Activated CD4-positive, alpha-beta T cell treated with anti-CD3 and anti-CD28 coated beads, Interleukin-2, Interleukin-6, amounts not matched to agents 100 ng/mL and 50 ng/mL, durations not matched to agents 16 hours and 8 hours (primary cell): ENCODE measurements at regions not wholly inside any gene's neighbourhood (a gene's known extent, or its start where the extent isn't known, plus 50 kb on each side); places are given as distances from the start of the nearest gene placed in this dataset.
"Not testable (repeated sequence)": the region's sequence is repeated elsewhere in the genome, so short reads cannot be mapped to it uniquely, and the experiment has no call there.

Experiments
- DNase-seq: peaks from one replicate; pipeline ENCODE4 v3.0.0-alpha.2; 2020

GRCh38 chr3:73186741-73187140 is 125.3 kb downstream of the EBLN2 start:
- DNase-seq = no peak

GRCh38 chr3:73187328-73187727 is 125.9 kb downstream of the EBLN2 start:
- DNase-seq = no peak

GRCh38 chr3:73188707-73189106 is 127.2 kb downstream of the EBLN2 start:
- no peak for DNase-seq

GRCh38 chr3:73192036-73192738 is 130.7 kb downstream of the EBLN2 start:
- DNase-seq = peak; percentile 0

GRCh38 chr3:73193943-73194342 is 132.5 kb downstream of the EBLN2 start:
- DNase-seq = not testable (repeated sequence)

GRCh38 chr3:73197187-73197586 is 135.7 kb downstream of the EBLN2 start:
- DNase-seq = no peak

GRCh38 chr3:73203101-73203500 is 141.6 kb downstream of the EBLN2 start:
- no peak for DNase-seq

- DNase-seq = no peak
Observed at GRCh38 chr3:73203633-73204032, 142.2 kb downstream of the EBLN2 start.

DNA sequence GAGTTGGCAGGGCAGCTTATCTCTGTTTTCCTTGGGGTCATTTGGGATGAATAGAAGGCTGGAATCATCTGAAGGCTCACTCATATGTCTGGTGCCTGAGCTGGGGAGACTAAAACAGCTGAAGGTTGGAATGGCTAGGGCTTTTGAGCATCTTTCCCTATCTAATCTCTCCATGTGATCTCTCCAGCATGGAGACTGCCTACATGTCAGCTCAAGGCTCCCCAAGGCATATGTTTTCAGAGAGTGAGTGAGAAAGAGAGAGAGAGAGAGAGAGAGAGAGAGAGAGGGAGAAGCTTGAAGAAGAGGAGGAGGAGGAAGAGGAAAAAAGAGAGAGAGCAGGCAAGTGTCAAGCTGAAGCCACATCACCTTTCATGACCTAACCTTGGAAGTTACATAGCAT is 143.4 kb downstream of the EBLN2 start:
- no peak for DNase-seq

GRCh38 chr3:73206030-73206429 is 144.6 kb downstream of the EBLN2 start:
- DNase-seq = no peak

GRCh38 chr3:73207946-73208440 is 146.5 kb downstream of the EBLN2 start:
- no peak for DNase-seq

- DNase-seq = no peak
Observed at GRCh38 chr3:73210759-73211158, 149.3 kb downstream of the EBLN2 start.

- no peak for DNase-seq
Observed at GRCh38 chr3:73212683-73213082, 151.2 kb downstream of the EBLN2 start.

DNA sequence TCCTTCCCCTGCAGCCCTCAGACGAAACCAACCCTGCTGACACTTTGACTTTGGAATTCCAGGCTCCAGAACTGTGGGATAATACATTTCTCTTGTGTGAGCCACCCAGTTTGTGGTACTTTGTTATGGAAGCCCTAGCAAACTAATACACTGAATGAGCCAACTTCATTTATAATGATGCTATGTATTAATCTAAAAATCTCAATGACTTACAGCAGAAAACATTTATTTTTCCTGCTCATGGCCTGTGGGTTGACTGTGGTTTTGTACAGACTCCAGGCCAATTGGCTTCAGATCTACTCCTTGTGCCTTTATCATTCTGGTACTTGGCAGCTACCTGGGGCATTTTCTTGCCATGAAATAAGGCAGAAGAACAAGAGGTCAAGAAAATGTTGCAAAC is 152.4 kb downstream of the EBLN2 start:
- DNase-seq = no peak

DNA sequence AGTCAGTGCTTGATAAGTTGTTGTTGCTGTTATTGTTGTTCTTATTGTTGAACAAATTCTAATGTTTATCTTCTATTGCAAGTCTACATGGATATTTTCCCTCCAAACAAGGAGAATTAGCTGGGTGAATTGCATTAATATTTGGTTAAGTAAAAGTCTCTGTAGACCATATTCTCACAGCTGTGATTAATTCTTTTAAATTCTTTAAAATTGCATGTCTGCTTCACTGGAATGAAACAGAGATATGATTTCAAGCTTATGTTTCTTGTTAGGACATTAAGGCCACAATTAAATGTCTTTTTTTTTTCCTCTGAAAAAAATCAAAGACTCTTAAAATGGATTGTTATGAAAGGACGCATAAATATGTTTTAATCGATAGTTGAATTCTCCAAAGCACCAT is 153.4 kb downstream of the EBLN2 start:
- no peak for DNase-seq

GRCh38 chr3:73215281-73215680 is 153.8 kb downstream of the EBLN2 start:
- no peak for DNase-seq

DNA sequence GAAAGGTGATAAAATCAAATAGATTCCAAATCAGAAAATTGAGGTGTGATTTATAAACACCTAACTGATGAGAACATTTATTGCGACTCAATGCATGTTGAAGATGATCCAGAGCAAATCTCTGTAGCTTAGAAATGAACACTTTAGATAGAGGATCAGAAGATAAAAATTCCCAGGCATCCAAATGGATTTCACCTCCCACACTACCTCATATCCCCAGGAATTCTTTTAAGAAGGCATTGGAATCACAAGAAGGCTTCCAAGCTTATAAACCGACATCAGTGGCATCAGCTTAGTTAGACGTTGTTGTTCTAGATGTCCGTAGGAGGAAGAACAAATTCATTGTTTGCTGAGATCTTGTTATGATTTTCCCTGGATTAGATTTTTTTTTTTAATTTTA is 154.4 kb downstream of the EBLN2 start:
- no peak for DNase-seq

DNA sequence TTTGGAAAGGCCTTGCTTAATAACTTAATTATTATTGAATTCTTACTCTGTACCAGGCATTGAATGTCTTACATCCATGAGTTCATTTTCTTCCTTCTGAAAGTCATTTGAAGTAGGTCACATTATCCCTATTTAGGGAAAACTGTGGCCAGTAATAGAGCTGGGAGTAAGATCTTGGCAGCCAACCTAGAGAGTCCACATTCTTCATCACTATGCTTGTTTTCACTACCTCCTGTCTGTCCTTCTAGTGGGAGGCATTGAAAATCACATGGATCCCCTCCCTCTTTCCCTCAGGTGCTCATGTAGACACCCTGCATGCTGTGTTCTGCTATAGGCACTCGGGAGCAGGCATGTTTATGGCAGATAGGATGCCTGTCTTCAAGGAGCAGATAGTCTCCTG is 154.9 kb downstream of the EBLN2 start:
- DNase-seq = no peak

GRCh38 chr3:73222126-73222525 is 160.7 kb downstream of the EBLN2 start:
- DNase-seq = no peak

GRCh38 chr3:73225146-73225855 is 163.8 kb downstream of the EBLN2 start:
- no peak for DNase-seq

DNA sequence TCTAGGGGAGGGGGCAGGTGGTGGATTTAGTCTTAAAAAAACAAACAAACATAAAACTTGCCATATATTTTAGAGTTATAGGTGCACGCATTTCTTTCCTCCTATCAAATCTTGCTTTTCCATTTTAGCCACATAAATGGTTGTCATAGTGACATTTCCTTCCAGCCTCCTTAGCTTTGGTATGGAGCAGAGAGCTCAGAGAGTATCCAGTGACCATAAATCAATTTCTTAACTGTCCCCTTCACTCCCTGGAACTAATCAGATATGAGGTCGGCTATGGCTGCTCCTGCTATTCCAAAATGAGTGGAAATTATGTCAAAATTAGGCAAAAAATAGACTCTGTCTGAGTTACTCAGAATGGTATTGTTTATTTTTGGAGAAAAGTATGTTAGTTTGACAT is 164.5 kb downstream of the EBLN2 start:
- no peak for DNase-seq

DNA sequence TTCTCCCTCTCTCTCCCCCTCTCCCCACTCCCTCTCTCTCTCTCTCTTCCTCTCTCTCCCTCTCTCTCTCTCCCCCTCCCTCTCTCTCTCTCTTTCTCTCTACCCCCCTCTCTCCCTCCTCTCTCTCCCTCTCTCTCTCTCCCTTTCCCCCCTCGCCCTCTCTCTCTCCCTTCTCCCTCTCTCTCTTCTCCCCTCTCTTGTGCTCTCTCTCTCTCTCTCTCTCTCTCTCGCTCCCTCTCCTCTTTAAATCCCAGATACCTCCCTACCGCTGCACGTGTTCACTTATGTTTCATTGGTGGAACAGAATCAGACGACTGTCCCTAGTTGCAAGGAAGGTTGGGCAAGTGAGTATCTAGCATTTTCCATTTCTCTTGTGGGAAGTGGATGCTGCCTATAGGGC is 166.5 kb downstream of the EBLN2 start:
- no peak for DNase-seq

DNA sequence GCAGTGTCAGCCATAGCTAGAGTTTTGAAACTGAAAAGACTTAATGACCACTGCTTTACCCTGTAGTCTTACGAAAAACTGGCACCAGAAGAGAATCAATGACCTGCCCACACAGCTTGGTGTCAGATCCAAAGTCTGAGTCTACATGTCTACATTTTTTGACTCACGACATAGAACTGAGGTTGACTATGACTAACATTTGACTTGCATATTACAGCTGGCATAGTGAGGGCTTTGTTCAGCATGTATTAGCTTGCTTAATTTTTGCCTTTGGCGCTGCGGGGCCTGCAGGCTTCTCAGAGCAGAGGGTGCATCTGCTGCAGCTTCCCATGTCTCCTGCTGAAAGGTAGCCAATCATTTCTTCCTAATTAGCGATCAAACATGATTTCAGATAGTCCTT is 167.0 kb downstream of the EBLN2 start:
- DNase-seq = no peak

DNA sequence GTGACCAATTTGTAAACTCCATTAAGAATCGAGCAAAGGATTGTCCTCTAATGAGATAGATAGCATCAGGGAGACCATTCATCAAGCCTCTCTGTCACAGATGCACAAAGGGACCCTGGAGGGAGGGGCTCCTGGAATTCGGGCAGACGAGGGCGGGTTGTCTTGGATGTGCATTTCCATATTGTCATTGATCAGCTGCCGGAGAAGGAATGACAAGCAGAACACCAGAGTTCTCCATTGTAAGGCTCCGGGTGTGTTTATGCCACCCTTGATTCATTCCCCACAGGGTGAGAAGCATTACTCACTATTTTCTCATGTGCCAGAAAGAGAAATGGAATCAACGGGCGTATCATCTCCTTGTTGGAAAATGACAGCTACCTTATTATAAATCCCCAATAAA is 167.5 kb downstream of the EBLN2 start:
- no peak for DNase-seq
